HG03103 (cell line): ENCODE measurements at regions not wholly inside any gene's neighbourhood (a gene's known extent, or its start where the extent isn't known, plus 50 kb on each side); places are given as distances from the start of the nearest gene placed in this dataset.

Experiments
- ATAC-seq: cut with Tn5 transposase; IDR thresholded peaks from one replicate; pipeline ENCODE4 v1.9.1; 2021; ENCODE audit warnings: low read depth; ENCODE audit not compliant: unreplicated experiment

GRCh38 chr5:159452480-159453167, 122.3 kb upstream of the IL12B start:
- no peak for ATAC-seq

- no peak for ATAC-seq
Observed at GRCh38 chr5:159453209-159453608, 122.9 kb upstream of the IL12B start.

GRCh38 chr5:159456261-159456660, 126.0 kb upstream of the IL12B start:
- ATAC-seq, result peak; percentile 1

GRCh38 chr5:159456722-159457465, 126.6 kb upstream of the IL12B start:
- ATAC-seq, result peak; percentile 86

- ATAC-seq, result peak; percentile 28
Observed at GRCh38 chr5:159458217-159458711, 128.0 kb upstream of the IL12B start.

GRCh38 chr5:159459132-159459627, 128.9 kb upstream of the IL12B start:
- ATAC-seq, result no peak

- no peak for ATAC-seq
Observed at GRCh38 chr5:159459951-159460538, 129.8 kb upstream of the IL12B start.

GRCh38 chr5:159463590-159464321, 133.5 kb upstream of the IL12B start:
- ATAC-seq, result no peak

GRCh38 chr5:159465604-159466003, 135.3 kb upstream of the IL12B start:
- no peak for ATAC-seq

- no peak for ATAC-seq
Observed at GRCh38 chr5:159467666-159468065, 137.4 kb upstream of the IL12B start.

- ATAC-seq, result peak; percentile 86
Observed at GRCh38 chr5:159469496-159470372, 139.4 kb upstream of the IL12B start.

- no peak for ATAC-seq
Observed at GRCh38 chr5:159471904-159472303, 141.6 kb upstream of the IL12B start.

GRCh38 chr5:159475026-159475425, 144.7 kb upstream of the IL12B start:
- no peak for ATAC-seq

- no peak for ATAC-seq
Observed at GRCh38 chr5:159478950-159479349, 148.7 kb upstream of the IL12B start.

GRCh38 chr5:159480849-159481248, 150.6 kb upstream of the IL12B start:
- no peak for ATAC-seq

GRCh38 chr5:159481751-159482150, 151.5 kb upstream of the IL12B start:
- ATAC-seq, result no peak

GRCh38 chr5:159486836-159487235, 156.5 kb upstream of the IL12B start:
- ATAC-seq, result no peak

GRCh38 chr5:159488516-159488915, 158.2 kb upstream of the IL12B start:
- no peak for ATAC-seq

GRCh38 chr5:159489779-159490178, 159.5 kb upstream of the IL12B start:
- no peak for ATAC-seq

- no peak for ATAC-seq
Observed at GRCh38 chr5:159490507-159490906, 160.2 kb upstream of the IL12B start.
